Ecto neural progenitor cell (in vitro differentiated cells): ENCODE measurements at regions not wholly inside any gene's neighbourhood (a gene's known extent, or its start where the extent isn't known, plus 50 kb on each side); places are given as distances from the start of the nearest gene placed in this dataset.
"Not testable (repeated sequence)": the region's sequence is repeated elsewhere in the genome, so short reads cannot be mapped to it uniquely, and the experiment has no call there.

Source experiments
- DNase-seq: peaks from one replicate; pipeline ENCODE4 v3.0.0-alpha.2; 2018; ENCODE audit warnings: low spot score

- DNase-seq, result no peak
Observed at GRCh38 chr18:39149211-39149806, 1583.7 kb upstream of the CELF4 start.

DNA sequence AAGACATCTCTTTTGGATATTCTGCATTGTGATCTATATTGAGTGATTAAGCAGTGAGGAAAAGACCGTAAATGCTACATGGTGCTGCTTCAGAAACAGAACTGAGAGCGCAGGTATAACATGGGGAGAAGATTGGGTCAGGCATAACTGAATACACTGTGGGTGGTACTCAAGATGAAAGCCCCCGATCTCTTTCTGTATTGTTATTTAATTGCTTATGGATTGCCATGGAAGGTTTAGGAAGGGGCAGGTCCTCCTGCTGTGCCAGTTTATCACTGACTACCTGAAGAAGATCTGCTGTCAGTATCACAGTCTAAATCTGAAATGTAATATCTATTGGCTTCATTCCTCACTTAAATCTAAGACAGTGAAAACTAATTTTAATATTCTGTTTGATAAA is 1568.7 kb upstream of the CELF4 start:
- no peak for DNase-seq

DNA sequence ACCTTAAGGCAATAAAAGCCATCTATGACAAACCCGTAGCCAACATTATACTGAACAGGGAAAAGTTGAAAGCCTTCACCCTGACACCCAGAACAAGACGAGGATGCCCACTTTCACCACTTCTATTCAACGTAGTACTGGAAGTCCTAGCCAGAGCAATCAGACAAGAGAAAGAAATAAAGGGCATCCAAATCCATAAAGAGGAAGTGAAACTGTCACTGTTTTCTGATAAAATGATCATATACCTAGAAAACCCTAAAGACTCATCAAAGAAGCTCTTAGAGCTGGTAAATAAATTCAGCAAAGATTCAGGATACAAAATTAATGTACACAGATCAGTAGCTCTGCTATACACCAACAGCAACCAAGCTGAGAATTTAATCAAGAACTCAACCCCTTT is 1561.9 kb upstream of the CELF4 start:
- DNase-seq, result not testable (repeated sequence)

GRCh38 chr18:39113790-39114189 is 1548.2 kb upstream of the CELF4 start:
- no peak for DNase-seq

DNA sequence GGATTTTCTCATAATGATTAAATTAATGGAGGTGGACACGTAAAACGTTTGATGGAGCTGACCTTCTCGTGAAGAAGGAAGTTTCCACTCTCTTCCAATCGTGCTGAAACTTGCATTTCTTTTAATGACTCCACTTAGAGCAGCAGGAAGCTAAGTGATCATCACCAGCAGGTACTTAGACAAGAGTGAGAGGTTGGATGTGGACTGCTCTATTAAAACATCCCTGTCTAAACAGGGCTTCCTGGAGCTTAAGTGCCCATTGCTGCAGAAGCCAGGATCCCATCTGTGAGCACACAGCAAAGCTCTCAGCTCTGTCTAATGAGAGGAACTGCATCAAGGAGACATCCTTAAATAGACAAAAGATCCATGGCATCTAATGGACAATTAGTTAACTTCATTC is 1539.5 kb upstream of the CELF4 start:
- DNase-seq, result no peak

- DNase-seq, result no peak
Observed at GRCh38 chr18:39072970-39073369, 1507.4 kb upstream of the CELF4 start.

- no peak for DNase-seq
Observed at GRCh38 chr18:39062426-39062825, 1496.8 kb upstream of the CELF4 start.

GRCh38 chr18:39058386-39059000 is 1492.9 kb upstream of the CELF4 start:
- DNase-seq, result no peak

DNA sequence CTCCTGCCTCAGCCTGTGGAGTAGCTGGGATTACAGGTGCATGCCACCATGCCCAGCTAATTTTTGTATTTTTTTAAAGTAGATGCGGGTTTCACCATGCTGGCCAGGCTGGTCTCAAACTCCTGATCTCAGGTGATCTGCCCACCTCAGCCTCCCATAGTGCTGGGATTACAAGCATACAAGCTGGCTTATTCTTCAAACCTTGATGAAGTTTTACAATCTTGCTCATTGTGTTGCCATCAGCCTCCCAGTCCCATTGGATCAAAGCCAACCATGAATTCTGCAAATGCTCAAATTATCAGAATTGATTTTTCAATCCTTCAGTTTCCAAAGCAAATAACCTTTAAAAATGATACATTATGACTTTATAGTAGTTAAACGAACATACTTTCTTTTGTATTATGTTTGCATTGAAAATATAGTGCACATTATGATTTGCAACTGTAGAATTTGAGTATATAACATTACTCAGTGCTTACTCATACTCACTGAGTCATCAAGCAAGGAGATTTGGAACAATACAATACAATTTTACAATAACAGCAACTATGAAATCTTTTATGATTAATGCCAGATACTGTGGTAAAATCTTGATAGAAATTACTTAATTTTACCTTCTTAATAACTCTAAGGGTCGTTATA is 1491.9 kb upstream of the CELF4 start:
- no peak for DNase-seq

DNA sequence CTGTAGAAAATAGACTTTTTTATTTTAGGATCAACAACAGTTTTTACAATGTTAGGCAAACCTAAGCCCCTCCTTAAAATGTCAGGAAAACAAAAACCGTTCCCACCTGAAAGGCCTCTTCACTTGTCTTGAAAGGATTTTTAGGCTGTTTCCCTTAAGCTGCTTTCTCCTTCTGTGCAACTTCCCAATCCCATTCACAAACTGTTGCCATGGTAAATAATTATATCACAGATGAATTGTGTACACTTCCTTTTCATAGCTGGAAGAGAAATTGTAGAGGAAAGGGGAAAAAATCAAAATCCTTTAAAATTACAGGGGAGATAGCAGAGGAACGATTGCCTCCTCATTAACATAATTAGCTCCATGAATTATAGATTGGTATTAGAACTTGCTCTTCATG is 1488.0 kb upstream of the CELF4 start:
- no peak for DNase-seq

DNA sequence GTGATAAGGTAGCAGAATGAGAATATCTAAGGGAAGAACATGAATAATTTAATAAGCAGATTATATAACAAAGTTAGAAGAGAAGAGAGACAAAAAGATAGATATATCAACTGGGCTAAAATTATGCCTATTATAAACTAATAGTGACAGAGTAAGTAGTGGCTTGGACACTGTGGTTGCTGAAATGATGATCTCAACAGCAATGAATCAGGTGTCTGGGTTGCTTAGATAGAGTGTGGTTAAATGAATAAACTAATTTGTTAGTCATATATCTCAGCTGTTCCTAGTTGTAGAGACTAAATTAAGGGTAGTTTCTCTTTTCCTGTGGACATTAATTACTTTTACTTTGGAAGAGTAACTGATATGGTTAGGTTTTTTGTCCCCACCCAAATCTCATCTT is 1485.4 kb upstream of the CELF4 start:
- no peak for DNase-seq

DNA sequence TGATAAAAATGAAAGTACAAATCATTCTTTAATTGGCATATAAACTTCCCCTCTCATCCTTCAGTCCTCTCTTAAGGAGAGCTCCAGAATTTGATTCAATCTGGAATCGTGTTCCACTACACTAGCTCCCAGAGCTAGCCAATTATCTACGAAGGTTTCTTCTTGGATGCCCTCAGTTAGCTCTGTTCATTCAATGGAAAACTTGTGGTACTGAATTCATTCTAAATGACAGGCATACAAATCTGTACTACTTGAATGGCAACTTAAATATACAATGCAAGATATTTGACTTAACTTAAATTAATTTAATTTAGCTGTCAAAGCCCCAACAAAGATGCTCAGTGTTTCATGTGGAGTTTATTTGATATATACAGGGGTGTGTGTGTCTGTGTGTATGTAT is 1474.2 kb upstream of the CELF4 start:
- no peak for DNase-seq

- no peak for DNase-seq
Observed at GRCh38 chr18:39037925-39038324, 1472.3 kb upstream of the CELF4 start.

DNA sequence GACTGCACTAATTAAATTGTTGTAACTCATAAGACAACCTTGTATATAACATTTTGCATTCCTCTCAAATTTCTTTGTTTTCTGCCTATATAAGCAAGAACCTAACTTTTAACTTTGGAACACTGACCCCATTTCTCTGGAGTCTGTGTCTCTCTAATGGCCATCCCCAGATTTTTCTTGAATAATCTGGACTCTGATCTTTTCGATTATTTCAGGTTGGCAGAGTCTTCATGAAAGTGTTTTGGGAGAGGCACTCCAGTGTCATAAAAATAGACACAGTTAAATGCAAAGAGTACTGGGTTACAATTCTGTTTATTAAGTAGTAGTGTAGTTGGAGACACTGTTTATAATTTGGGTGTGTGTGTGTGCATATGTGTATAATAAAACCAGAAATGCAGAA is 1467.7 kb upstream of the CELF4 start:
- DNase-seq, result no peak

GRCh38 chr18:39031647-39032046 is 1466.0 kb upstream of the CELF4 start:
- no peak for DNase-seq

GRCh38 chr18:39030124-39030655 is 1464.6 kb upstream of the CELF4 start:
- no peak for DNase-seq

- DNase-seq, result no peak
Observed at GRCh38 chr18:39025531-39025930, 1459.9 kb upstream of the CELF4 start.

- no peak for DNase-seq
Observed at GRCh38 chr18:39019989-39020388, 1454.4 kb upstream of the CELF4 start.

DNA sequence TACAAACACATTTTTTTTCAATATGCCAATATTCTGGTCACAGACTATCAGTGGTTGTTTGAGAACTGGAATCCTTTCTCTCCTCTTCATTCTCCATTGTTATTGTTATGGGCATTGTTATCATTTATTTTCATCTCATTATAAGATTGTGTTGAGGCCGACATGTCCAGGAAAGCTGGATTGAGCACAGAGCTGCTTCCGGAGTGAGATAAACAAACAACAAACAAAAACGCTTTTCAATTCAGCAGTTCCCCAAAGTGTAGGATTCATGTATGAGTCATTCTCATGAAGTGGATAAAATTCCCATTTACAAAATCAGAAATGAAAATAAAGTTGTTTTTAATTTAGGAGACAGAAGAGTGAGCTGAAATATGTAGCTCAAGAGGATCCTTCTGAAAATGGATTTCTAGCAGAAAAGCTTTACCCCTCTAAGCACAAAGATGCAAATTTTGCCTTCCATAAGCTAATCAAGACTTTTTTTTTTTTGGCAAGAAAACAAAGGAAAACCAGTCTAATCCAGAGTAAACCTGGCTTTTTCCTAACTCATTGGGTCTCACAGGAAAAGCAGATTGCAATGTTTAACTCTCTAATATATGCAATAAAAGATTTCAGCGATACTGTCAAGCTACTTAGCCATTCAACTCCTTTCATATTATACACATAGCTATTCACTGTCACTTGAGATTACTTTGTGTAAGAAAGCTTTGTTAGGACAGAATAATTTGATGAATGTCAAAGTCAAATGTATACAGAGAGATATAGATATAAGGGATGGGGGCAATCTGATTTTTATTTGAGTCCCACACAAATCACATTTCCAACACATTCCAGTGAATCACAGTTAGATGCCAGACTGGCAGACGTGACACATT is 1441.7 kb upstream of the CELF4 start:
- no peak for DNase-seq

DNA sequence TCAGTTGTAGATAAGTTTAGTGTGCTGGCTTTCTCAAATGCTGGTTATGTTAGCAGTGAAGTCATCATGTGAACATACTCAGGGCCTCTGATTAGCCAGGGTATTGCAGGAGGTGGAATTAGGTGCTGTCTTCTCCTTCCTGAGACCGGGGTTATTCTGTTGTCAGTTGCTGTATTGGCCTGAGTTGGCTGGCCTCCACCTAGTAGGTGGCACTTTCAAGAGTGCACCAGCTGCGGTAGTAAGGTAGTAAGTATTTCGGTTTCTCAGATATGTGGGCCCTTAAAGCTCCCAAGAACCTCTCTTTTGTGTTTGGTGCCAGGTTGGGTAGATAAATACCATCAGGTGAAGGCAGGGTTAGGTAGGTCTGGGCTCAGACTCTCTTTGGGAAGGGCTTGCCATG is 1430.5 kb upstream of the CELF4 start:
- DNase-seq, result no peak

DNA sequence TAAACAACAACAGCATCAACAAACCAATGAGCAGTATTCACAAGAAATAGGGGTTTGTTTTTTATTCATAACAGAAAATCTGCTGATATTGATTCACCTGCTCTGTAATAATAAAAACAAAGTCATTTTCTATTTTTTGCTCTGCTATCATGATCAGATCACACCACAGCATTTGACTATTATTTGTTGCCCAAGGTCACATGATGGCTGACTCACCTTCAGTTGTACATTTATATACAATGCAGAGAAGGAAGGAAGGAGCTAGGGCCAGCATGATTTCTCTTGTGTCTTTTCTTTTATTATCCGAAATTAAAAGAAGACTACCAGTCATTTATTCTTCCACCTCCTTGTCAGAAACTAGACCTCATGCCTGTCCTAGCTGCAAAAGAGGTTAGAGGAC is 1427.7 kb upstream of the CELF4 start:
- DNase-seq, result no peak

GRCh38 chr18:38984968-38985367 is 1419.4 kb upstream of the CELF4 start:
- no peak for DNase-seq

- no peak for DNase-seq
Observed at GRCh38 chr18:38982072-38982471, 1416.5 kb upstream of the CELF4 start.
